ENCODE measurements at regions not wholly inside any gene's neighbourhood (a gene's known extent, or its start where the extent isn't known, plus 50 kb on each side); places are given as distances from the start of the nearest gene placed in this dataset.

- CTCF ChIA-PET: no interaction called here
- no peak overlapping the region for H3K27ac ChIP-seq (ENCODE audit: insufficient read depth in 1 of 2, low read depth in 1 of 2, low read length in 2 of 2, poor library complexity in 1 of 2, severe bottlenecking in 2 of 2)
- H3K4me3 ChIP-seq (ENCODE audit: control insufficient read depth in 1 of 7, extremely low read depth in 1 of 7, insufficient read depth in 4 of 7, low read depth in 2 of 7, low read length in 6 of 7): no peak overlapping the region
- no peaks in the 10 kb centered on the region for H3K9me3 ChIP-seq (ENCODE audit: control extremely low read depth in 1 of 5, control insufficient read depth in 4 of 5, insufficient read depth in 2 of 5, low read depth in 1 of 5, low read length in 4 of 5)
- H3K4me1 ChIP-seq (ENCODE audit: control extremely low read depth in 1 of 4, control insufficient read depth in 4 of 4, insufficient read depth in 4 of 4, low read length in 3 of 4): no peaks in the 10 kb centered on the region
- no peaks in the 10 kb centered on the region for H3K36me3 ChIP-seq (ENCODE audit: control insufficient read depth in 4 of 4, insufficient read depth in 4 of 4, low read length in 3 of 4)
- WGBS (ENCODE audit: insufficient coverage): 97% methylated on average over 12 of the region's 22 CpGs
- POLR2A ChIA-PET: no interaction called here
- no peak for DNase-seq
- H3K27me3 ChIP-seq (replicated peaks in 2 of 5; ENCODE audit: control insufficient read depth in 4 of 5, insufficient read depth in 5 of 5, low read length in 4 of 5): no peaks in the 10 kb centered on the region
These were observed 2195.9 kb downstream of the PCDH9 start for GRCh38 chr13:65034266-65034665.

- WGBS (ENCODE audit: insufficient coverage): 100% methylated on average over 1 of the region's 2 CpGs
- Histone ChIP-seq H3K27me3 (replicated peaks in 2 of 5; ENCODE audit: control insufficient read depth in 4 of 5, insufficient read depth in 5 of 5, low read length in 4 of 5) (no peaks in the 10 kb centered on the region), H3K36me3 (ENCODE audit: control insufficient read depth in 4 of 4, insufficient read depth in 4 of 4, low read length in 3 of 4) (no peaks in the 10 kb centered on the region), H3K9me3 (ENCODE audit: control extremely low read depth in 1 of 5, control insufficient read depth in 4 of 5, insufficient read depth in 2 of 5, low read depth in 1 of 5, low read length in 4 of 5) (no peaks in the 10 kb centered on the region), H3K27ac (ENCODE audit: insufficient read depth in 1 of 2, low read depth in 1 of 2, low read length in 2 of 2, poor library complexity in 1 of 2, severe bottlenecking in 2 of 2) (no peak overlapping the region), H3K4me1 (ENCODE audit: control extremely low read depth in 1 of 4, control insufficient read depth in 4 of 4, insufficient read depth in 4 of 4, low read length in 3 of 4) (no peaks in the 10 kb centered on the region), H3K4me3 (ENCODE audit: control insufficient read depth in 1 of 7, extremely low read depth in 1 of 7, insufficient read depth in 4 of 7, low read depth in 2 of 7, low read length in 6 of 7) (no peak overlapping the region)
- DNase-seq: no peak
- ChIA-PET POLR2A (no interaction called here), CTCF (no interaction called here)
These were observed 2197.3 kb downstream of the PCDH9 start for GRCh38 chr13:65032825-65033224.

GRCh38 chr13:65028101-65028500 lies 2202.0 kb downstream of the PCDH9 start:
- ChIA-PET POLR2A (no interaction called here), CTCF (interaction anchor here (0.9 kb wide), 1 partner anchor 76 kb away, joined by 3 read pairs; no protein-coding TSS in a partner anchor)
- no CpG with 5 or more reads among the region's 1 CpG for WGBS (ENCODE audit: insufficient coverage)
- DNase-seq: no peak
- no peak overlapping the region for H3K4me3 ChIP-seq (ENCODE audit: control insufficient read depth in 1 of 7, extremely low read depth in 1 of 7, insufficient read depth in 4 of 7, low read depth in 2 of 7, low read length in 6 of 7)
- H3K4me1 ChIP-seq (ENCODE audit: control extremely low read depth in 1 of 4, control insufficient read depth in 4 of 4, insufficient read depth in 4 of 4, low read length in 3 of 4): no peaks in the 10 kb centered on the region
- no peak overlapping the region for H3K27ac ChIP-seq (ENCODE audit: insufficient read depth in 1 of 2, low read depth in 1 of 2, low read length in 2 of 2, poor library complexity in 1 of 2, severe bottlenecking in 2 of 2)
- H3K9me3 ChIP-seq (ENCODE audit: control extremely low read depth in 1 of 5, control insufficient read depth in 4 of 5, insufficient read depth in 2 of 5, low read depth in 1 of 5, low read length in 4 of 5): no peaks in the 10 kb centered on the region
- H3K27me3 ChIP-seq (replicated peaks in 2 of 5; ENCODE audit: control insufficient read depth in 4 of 5, insufficient read depth in 5 of 5, low read length in 4 of 5): no peaks in the 10 kb centered on the region
- no peaks in the 10 kb centered on the region for H3K36me3 ChIP-seq (ENCODE audit: control insufficient read depth in 4 of 4, insufficient read depth in 4 of 4, low read length in 3 of 4)

- CTCF ChIA-PET: no interaction called here
- no CpG with 5 or more reads among the region's 2 CpGs for WGBS (ENCODE audit: insufficient coverage)
These were observed 2203.6 kb downstream of the PCDH9 start for GRCh38 chr13:65026505-65026904.

GRCh38 chr13:65011378-65011777 lies 2218.8 kb downstream of the PCDH9 start:
- H3K4me3 ChIP-seq (ENCODE audit: control insufficient read depth in 1 of 7, extremely low read depth in 1 of 7, insufficient read depth in 4 of 7, low read depth in 2 of 7, low read length in 6 of 7): no peak overlapping the region
- DNase-seq: no peak
- ChIA-PET POLR2A (no interaction called here), CTCF (no interaction called here)
- WGBS (ENCODE audit: insufficient coverage): 100% methylated on average over 2 of the region's 3 CpGs
- H3K36me3 ChIP-seq (ENCODE audit: control insufficient read depth in 4 of 4, insufficient read depth in 4 of 4, low read length in 3 of 4): no peaks in the 10 kb centered on the region
- no peaks in the 10 kb centered on the region for H3K4me1 ChIP-seq (ENCODE audit: control extremely low read depth in 1 of 4, control insufficient read depth in 4 of 4, insufficient read depth in 4 of 4, low read length in 3 of 4)
- H3K27me3 ChIP-seq (replicated peaks in 2 of 5; ENCODE audit: control insufficient read depth in 4 of 5, insufficient read depth in 5 of 5, low read length in 4 of 5): no peaks in the 10 kb centered on the region
- no peaks in the 10 kb centered on the region for H3K9me3 ChIP-seq (ENCODE audit: control extremely low read depth in 1 of 5, control insufficient read depth in 4 of 5, insufficient read depth in 2 of 5, low read depth in 1 of 5, low read length in 4 of 5)
- no peak overlapping the region for H3K27ac ChIP-seq (ENCODE audit: insufficient read depth in 1 of 2, low read depth in 1 of 2, low read length in 2 of 2, poor library complexity in 1 of 2, severe bottlenecking in 2 of 2)

More at GRCh38 chr13:65026505-65026904, 2203.6 kb downstream of the PCDH9 start:
- DNase-seq: no peak
- Histone ChIP-seq H3K27ac (ENCODE audit: insufficient read depth in 1 of 2, low read depth in 1 of 2, low read length in 2 of 2, poor library complexity in 1 of 2, severe bottlenecking in 2 of 2) (no peak overlapping the region), H3K4me1 (ENCODE audit: control extremely low read depth in 1 of 4, control insufficient read depth in 4 of 4, insufficient read depth in 4 of 4, low read length in 3 of 4) (no peaks in the 10 kb centered on the region), H3K36me3 (ENCODE audit: control insufficient read depth in 4 of 4, insufficient read depth in 4 of 4, low read length in 3 of 4) (no peaks in the 10 kb centered on the region), H3K9me3 (ENCODE audit: control extremely low read depth in 1 of 5, control insufficient read depth in 4 of 5, insufficient read depth in 2 of 5, low read depth in 1 of 5, low read length in 4 of 5) (no peaks in the 10 kb centered on the region), H3K4me3 (ENCODE audit: control insufficient read depth in 1 of 7, extremely low read depth in 1 of 7, insufficient read depth in 4 of 7, low read depth in 2 of 7, low read length in 6 of 7) (no peak overlapping the region), H3K27me3 (replicated peaks in 2 of 5; ENCODE audit: control insufficient read depth in 4 of 5, insufficient read depth in 5 of 5, low read length in 4 of 5) (no peaks in the 10 kb centered on the region)
- POLR2A ChIA-PET: no interaction called here

- Histone ChIP-seq H3K4me1 (ENCODE audit: control extremely low read depth in 1 of 4, control insufficient read depth in 4 of 4, insufficient read depth in 4 of 4, low read length in 3 of 4) (no peaks in the 10 kb centered on the region), H3K36me3 (ENCODE audit: control insufficient read depth in 4 of 4, insufficient read depth in 4 of 4, low read length in 3 of 4) (no peaks in the 10 kb centered on the region), H3K4me3 (ENCODE audit: control insufficient read depth in 1 of 7, extremely low read depth in 1 of 7, insufficient read depth in 4 of 7, low read depth in 2 of 7, low read length in 6 of 7) (no peak overlapping the region), H3K9me3 (ENCODE audit: control extremely low read depth in 1 of 5, control insufficient read depth in 4 of 5, insufficient read depth in 2 of 5, low read depth in 1 of 5, low read length in 4 of 5) (no peaks in the 10 kb centered on the region), H3K27me3 (replicated peaks in 2 of 5; ENCODE audit: control insufficient read depth in 4 of 5, insufficient read depth in 5 of 5, low read length in 4 of 5) (no peaks in the 10 kb centered on the region), H3K27ac (ENCODE audit: insufficient read depth in 1 of 2, low read depth in 1 of 2, low read length in 2 of 2, poor library complexity in 1 of 2, severe bottlenecking in 2 of 2) (no peak overlapping the region)
- ChIA-PET CTCF (no interaction called here), POLR2A (no interaction called here)
- 100% methylated on average over 1 of the region's 5 CpGs for WGBS (ENCODE audit: insufficient coverage)
- DNase-seq: no peak
These were observed 2232.7 kb downstream of the PCDH9 start for GRCh38 chr13:64997438-64997837.

GRCh38 chr13:64993514-64994164 lies 2236.5 kb downstream of the PCDH9 start:
- no peaks in the 10 kb centered on the region for H3K27me3 ChIP-seq (replicated peaks in 2 of 5; ENCODE audit: control insufficient read depth in 4 of 5, insufficient read depth in 5 of 5, low read length in 4 of 5)
- H3K9me3 ChIP-seq (ENCODE audit: control extremely low read depth in 1 of 5, control insufficient read depth in 4 of 5, insufficient read depth in 2 of 5, low read depth in 1 of 5, low read length in 4 of 5): no peaks in the 10 kb centered on the region
- no peaks in the 10 kb centered on the region for H3K4me1 ChIP-seq (ENCODE audit: control extremely low read depth in 1 of 4, control insufficient read depth in 4 of 4, insufficient read depth in 4 of 4, low read length in 3 of 4)
- H3K36me3 ChIP-seq (ENCODE audit: control insufficient read depth in 4 of 4, insufficient read depth in 4 of 4, low read length in 3 of 4): no peaks in the 10 kb centered on the region
- ChIA-PET CTCF (no interaction called here), POLR2A (no interaction called here)
- peak in 1 of 3 donors; percentile 4 for DNase-seq
- WGBS (ENCODE audit: insufficient coverage): 81% methylated on average over 3 of the region's 4 CpGs
- H3K27ac ChIP-seq (ENCODE audit: insufficient read depth in 1 of 2, low read depth in 1 of 2, low read length in 2 of 2, poor library complexity in 1 of 2, severe bottlenecking in 2 of 2): no peak overlapping the region
- no peak overlapping the region for H3K4me3 ChIP-seq (ENCODE audit: control insufficient read depth in 1 of 7, extremely low read depth in 1 of 7, insufficient read depth in 4 of 7, low read depth in 2 of 7, low read length in 6 of 7)
